ENCODE measurements at regions not wholly inside any gene's neighbourhood (a gene's known extent, or its start where the extent isn't known, plus 50 kb on each side); places are given as distances from the start of the nearest gene placed in this dataset.

DNA sequence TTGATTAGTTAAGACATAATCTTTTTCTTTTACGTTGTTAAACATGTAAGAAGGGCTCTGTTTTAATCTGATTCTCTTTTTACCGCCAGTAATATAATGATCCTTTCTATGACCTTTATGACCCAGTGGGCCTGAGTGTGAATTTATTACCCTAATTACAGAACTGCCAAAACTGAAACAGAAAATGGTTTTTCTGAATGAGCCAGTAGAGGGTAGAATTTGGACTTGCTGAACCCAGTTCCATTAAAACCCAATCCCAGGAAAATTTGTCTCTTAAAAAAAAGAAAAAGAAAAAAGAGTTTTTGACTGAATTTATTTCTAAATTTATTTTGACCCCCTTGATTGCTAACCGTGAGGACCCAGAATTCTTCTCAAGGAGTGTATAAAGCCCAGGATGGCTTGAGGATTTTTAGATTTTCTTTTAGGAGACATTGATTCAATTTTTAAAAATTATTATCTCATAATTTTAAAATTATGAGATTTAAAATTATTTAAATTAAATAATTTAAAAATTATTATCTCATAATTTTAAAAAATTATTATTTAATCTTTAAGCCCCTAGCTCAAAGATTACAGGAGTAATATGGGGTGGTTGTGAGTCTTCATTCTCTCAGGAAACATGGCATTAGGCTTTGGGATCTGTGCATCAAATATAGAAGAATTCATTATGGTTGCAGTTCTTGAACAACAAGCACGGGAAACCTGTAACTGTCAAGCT, 94.1 kb upstream of the GLIS3 start:
- no peaks in the 10 kb centered on the region for H3K36me3 ChIP-seq (replicated peaks in 1 of 2; ENCODE audit: control insufficient read depth in 1 of 2, insufficient read depth in 2 of 2, low read length in 2 of 2)
- TF ChIP-seq, protein P1, sequence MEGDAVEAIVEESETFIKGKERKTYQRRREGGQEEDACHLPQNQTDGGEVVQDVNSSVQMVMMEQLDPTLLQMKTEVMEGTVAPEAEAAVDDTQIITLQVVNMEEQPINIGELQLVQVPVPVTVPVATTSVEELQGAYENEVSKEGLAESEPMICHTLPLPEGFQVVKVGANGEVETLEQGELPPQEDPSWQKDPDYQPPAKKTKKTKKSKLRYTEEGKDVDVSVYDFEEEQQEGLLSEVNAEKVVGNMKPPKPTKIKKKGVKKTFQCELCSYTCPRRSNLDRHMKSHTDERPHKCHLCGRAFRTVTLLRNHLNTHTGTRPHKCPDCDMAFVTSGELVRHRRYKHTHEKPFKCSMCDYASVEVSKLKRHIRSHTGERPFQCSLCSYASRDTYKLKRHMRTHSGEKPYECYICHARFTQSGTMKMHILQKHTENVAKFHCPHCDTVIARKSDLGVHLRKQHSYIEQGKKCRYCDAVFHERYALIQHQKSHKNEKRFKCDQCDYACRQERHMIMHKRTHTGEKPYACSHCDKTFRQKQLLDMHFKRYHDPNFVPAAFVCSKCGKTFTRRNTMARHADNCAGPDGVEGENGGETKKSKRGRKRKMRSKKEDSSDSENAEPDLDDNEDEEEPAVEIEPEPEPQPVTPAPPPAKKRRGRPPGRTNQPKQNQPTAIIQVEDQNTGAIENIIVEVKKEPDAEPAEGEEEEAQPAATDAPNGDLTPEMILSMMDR (IDR thresholded peaks at IDR 0.05): no peak
- no CpG with 5 or more reads among the region's 4 CpGs for WGBS (ENCODE audit: insufficient coverage)
- Mint-ChIP-seq H3K27ac (no peak overlapping the region), H3K36me3 (no peaks in the 10 kb centered on the region), H3K4me1 (no peaks in the 10 kb centered on the region), H3K27me3 (ENCODE audit: low read depth in 3 of 3) (peaks cover 0 to 4% (median 0%) of the 10 kb centered on the region in 3 donors), H3K9me3 (no peaks in the 10 kb centered on the region), H3K4me3 (no peak overlapping the region)
- no peaks in the 10 kb centered on the region for H3K4me1 ChIP-seq (ENCODE audit: control insufficient read depth in 1 of 2, insufficient read depth in 2 of 2, low read length in 2 of 2)
- no peak overlapping the region for H3K27ac ChIP-seq (ENCODE audit: low read depth in 1 of 2, low read length in 2 of 2)
- H3K4me3 ChIP-seq (replicated peaks in 1 of 3; ENCODE audit: low read depth in 2 of 3, low read length in 3 of 3): no peak overlapping the region
- H3K79me2 ChIP-seq (ENCODE audit: insufficient read depth, low read length): no peaks in the 10 kb centered on the region
- H3K4me2 ChIP-seq (replicated peaks; ENCODE audit: extremely low read depth, low read length, poor library complexity, severe bottlenecking): no peak overlapping the region
- no peaks in the 10 kb centered on the region for H4K20me1 ChIP-seq (ENCODE audit: insufficient read depth, low read length)
- H3K27me3 ChIP-seq (ENCODE audit: control insufficient read depth in 2 of 2, insufficient read depth in 2 of 2, low read length in 2 of 2): no peaks in the 10 kb centered on the region
- no peak overlapping the region for H3K9ac ChIP-seq (ENCODE audit: insufficient read depth, low read length, poor library complexity, severe bottlenecking)
- no peaks in the 10 kb centered on the region for H3K9me3 ChIP-seq (replicated peaks in 1 of 2; ENCODE audit: control insufficient read depth in 1 of 2, insufficient read depth in 1 of 2, low read length in 2 of 2)
- intact Hi-C loops (cut with micrococcal nuclease): no loop called here
- no peak overlapping the region for H2AFZ ChIP-seq (ENCODE audit: insufficient read depth, low read depth, low read length, poor library complexity, severe bottlenecking)
- no peak for DNase-seq

DNA sequence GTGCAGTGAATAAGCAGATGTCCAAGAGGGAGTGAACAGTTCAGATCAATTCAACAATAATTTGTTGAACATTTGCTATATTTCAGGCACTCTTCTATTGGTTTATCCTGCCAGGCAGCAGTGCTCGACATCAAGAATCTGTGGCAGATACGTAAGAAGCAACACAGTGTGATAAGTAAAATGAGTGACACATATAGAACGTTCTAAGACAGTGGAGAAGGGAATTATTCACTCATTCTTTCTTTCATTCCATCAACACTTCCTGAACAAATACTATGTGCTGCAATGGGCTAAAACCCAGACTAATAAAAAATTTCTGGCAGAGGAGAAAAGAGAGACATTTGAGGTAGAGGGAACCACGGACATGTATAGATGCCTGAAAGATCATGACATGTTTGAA, 89.9 kb upstream of the GLIS3 start:
- no peaks in the 10 kb centered on the region for H3K79me2 ChIP-seq (ENCODE audit: insufficient read depth, low read length)
- no peaks in the 10 kb centered on the region for H4K20me1 ChIP-seq (ENCODE audit: insufficient read depth, low read length)
- H3K36me3 ChIP-seq (replicated peaks in 1 of 2; ENCODE audit: control insufficient read depth in 1 of 2, insufficient read depth in 2 of 2, low read length in 2 of 2): no peaks in the 10 kb centered on the region
- no peak for DNase-seq
- no peak overlapping the region for H2AFZ ChIP-seq (ENCODE audit: insufficient read depth, low read depth, low read length, poor library complexity, severe bottlenecking)
- no peaks in the 10 kb centered on the region for H3K9me3 ChIP-seq (replicated peaks in 1 of 2; ENCODE audit: control insufficient read depth in 1 of 2, insufficient read depth in 1 of 2, low read length in 2 of 2)
- H3K4me1 ChIP-seq (ENCODE audit: control insufficient read depth in 1 of 2, insufficient read depth in 2 of 2, low read length in 2 of 2): no peaks in the 10 kb centered on the region
- H3K27ac ChIP-seq (ENCODE audit: low read depth in 1 of 2, low read length in 2 of 2): no peak overlapping the region
- no peaks in the 10 kb centered on the region for H3K9me3 Mint-ChIP-seq
- H3K36me3 Mint-ChIP-seq: no peaks in the 10 kb centered on the region
- TF ChIP-seq, protein P1 (IDR thresholded peaks at IDR 0.05): no peak
- H3K27me3 Mint-ChIP-seq (ENCODE audit: low read depth in 3 of 3): peaks cover 1 to 5% (median 3%) of the 10 kb centered on the region in 3 donors
- H3K4me3 ChIP-seq (replicated peaks in 1 of 3; ENCODE audit: low read depth in 2 of 3, low read length in 3 of 3): no peak overlapping the region
- no peak overlapping the region for H3K4me2 ChIP-seq (replicated peaks; ENCODE audit: extremely low read depth, low read length, poor library complexity, severe bottlenecking)
- H3K27me3 ChIP-seq (ENCODE audit: control insufficient read depth in 2 of 2, insufficient read depth in 2 of 2, low read length in 2 of 2): no peaks in the 10 kb centered on the region
- no peak overlapping the region for H3K4me3 Mint-ChIP-seq
- no peak overlapping the region for H3K27ac Mint-ChIP-seq
- WGBS (ENCODE audit: insufficient coverage): 100% methylated on average over 1 of the region's 4 CpGs
- no peak overlapping the region for H3K9ac ChIP-seq (ENCODE audit: insufficient read depth, low read length, poor library complexity, severe bottlenecking)
- intact Hi-C loops (cut with micrococcal nuclease): no loop called here
- H3K4me1 Mint-ChIP-seq: no peaks in the 10 kb centered on the region

Data from CD14-positive monocyte (primary cell).